Activated T-helper 1 cell treated with anti-CD3 and anti-CD28 coated beads, Interleukin-12 subunit alpha, Interleukin-12 subunit beta, Interleukin-2, Interleukin-4 antibody, amounts not matched to agents 30 ng/mL and 10 ng/mL and 1 ng/mL, durations not matched to agents 14 hours and 24 hours and 36 hours (primary cell): ENCODE measurements at regions not wholly inside any gene's neighbourhood (a gene's known extent, or its start where the extent isn't known, plus 50 kb on each side); places are given as distances from the start of the nearest gene placed in this dataset.

Source experiments
- DNase-seq: peaks from one replicate; pipeline ENCODE4 v3.0.0; 2021; ENCODE audit warnings: low spot score
- H3K27ac Mint-ChIP-seq: one replicate; pipeline ENCODE4 v1.8.0; 2021; ENCODE audit warnings: mild to moderate bottlenecking, mixed read lengths
- H3K27me3 Mint-ChIP-seq: one replicate; pipeline ENCODE4 v1.8.0; 2022; ENCODE audit warnings: mild to moderate bottlenecking, moderate library complexity, mixed read lengths; ENCODE audit not compliant: insufficient read depth
- H3K36me3 Mint-ChIP-seq: one replicate; pipeline ENCODE4 v1.8.0; 2021; ENCODE audit warnings: low read depth, mixed read lengths
- H3K4me1 Mint-ChIP-seq: one replicate; pipeline ENCODE4 v1.8.0; 2021; ENCODE audit warnings: low read depth, mixed read lengths
- H3K4me3 Mint-ChIP-seq: one replicate; pipeline ENCODE4 v1.8.0; 2021; ENCODE audit warnings: mild to moderate bottlenecking, moderate library complexity, mixed read lengths
- H3K9me3 Mint-ChIP-seq: one replicate; pipeline ENCODE4 v1.8.0; 2021; ENCODE audit warnings: mixed read lengths
- intact Hi-C: fragments of 100-400 bp; cut with micrococcal nuclease; formaldehyde crosslinking; loops from one replicate; pipeline ENCODE4 v1.15.1; 2024

GRCh38 chr11:131065435-131066413 lies 149.4 kb upstream of the SNX19 start:
- intact Hi-C loops = no loop called here
- no peak for DNase-seq
- H3K27me3 Mint-ChIP-seq = peaks cover 2% of the 10 kb centered on the region
- H3K9me3 Mint-ChIP-seq = no peaks in the 10 kb centered on the region
- H3K36me3 Mint-ChIP-seq = no peaks in the 10 kb centered on the region
- H3K27ac Mint-ChIP-seq = no peak overlapping the region
- no peaks in the 10 kb centered on the region for H3K4me1 Mint-ChIP-seq
- H3K4me3 Mint-ChIP-seq = no peak overlapping the region

- Mint-ChIP-seq H3K27ac (no peak overlapping the region), H3K27me3 (peaks cover 2% of the 10 kb centered on the region), H3K9me3 (no peaks in the 10 kb centered on the region), H3K4me3 (no peak overlapping the region), H3K4me1 (no peaks in the 10 kb centered on the region), H3K36me3 (no peaks in the 10 kb centered on the region)
- intact Hi-C loops = no loop called here
- DNase-seq = no peak
These were observed 150.3 kb upstream of the SNX19 start for GRCh38 chr11:131066551-131066950.

- no peak for DNase-seq
- Mint-ChIP-seq H3K27me3 (no peaks in the 10 kb centered on the region), H3K4me1 (no peaks in the 10 kb centered on the region), H3K9me3 (no peaks in the 10 kb centered on the region), H3K36me3 (no peaks in the 10 kb centered on the region), H3K4me3 (no peak overlapping the region), H3K27ac (no peak overlapping the region)
- intact Hi-C loops = no loop called here
These were observed 154.1 kb upstream of the SNX19 start for GRCh38 chr11:131070365-131070764.

GRCh38 chr11:131073167-131073566 lies 156.9 kb upstream of the SNX19 start:
- DNase-seq = no peak
- H3K9me3 Mint-ChIP-seq = no peaks in the 10 kb centered on the region

GRCh38 chr11:131074573-131074972 lies 158.3 kb upstream of the SNX19 start:
- H3K4me1 Mint-ChIP-seq = no peaks in the 10 kb centered on the region
- intact Hi-C loops = no loop called here
- H3K27me3 Mint-ChIP-seq = no peaks in the 10 kb centered on the region
- H3K27ac Mint-ChIP-seq = no peak overlapping the region
- H3K4me3 Mint-ChIP-seq = no peak overlapping the region
- H3K9me3 Mint-ChIP-seq = no peaks in the 10 kb centered on the region
- no peak for DNase-seq
- no peaks in the 10 kb centered on the region for H3K36me3 Mint-ChIP-seq

More at GRCh38 chr11:131073167-131073566, 156.9 kb upstream of the SNX19 start:
- Mint-ChIP-seq H3K4me1 (no peaks in the 10 kb centered on the region), H3K27me3 (no peaks in the 10 kb centered on the region), H3K27ac (no peak overlapping the region), H3K36me3 (no peaks in the 10 kb centered on the region), H3K4me3 (no peak overlapping the region)
- intact Hi-C loops = no loop called here

- Mint-ChIP-seq H3K36me3 (no peaks in the 10 kb centered on the region), H3K4me3 (no peak overlapping the region), H3K27ac (no peak overlapping the region), H3K27me3 (no peaks in the 10 kb centered on the region), H3K9me3 (no peaks in the 10 kb centered on the region), H3K4me1 (no peaks in the 10 kb centered on the region)
- intact Hi-C loops = no loop called here
- DNase-seq = no peak
These were observed 161.1 kb upstream of the SNX19 start for GRCh38 chr11:131077340-131077739.

- DNase-seq = no peak
- intact Hi-C loops = no loop called here
- Mint-ChIP-seq H3K4me3 (no peak overlapping the region), H3K27ac (no peak overlapping the region), H3K9me3 (no peaks in the 10 kb centered on the region), H3K4me1 (no peaks in the 10 kb centered on the region), H3K36me3 (no peaks in the 10 kb centered on the region), H3K27me3 (no peaks in the 10 kb centered on the region)
These were observed 162.8 kb upstream of the SNX19 start for GRCh38 chr11:131079036-131079435.

- intact Hi-C loops = no loop called here
- no peak for DNase-seq
- Mint-ChIP-seq H3K27ac (no peak overlapping the region), H3K27me3 (no peaks in the 10 kb centered on the region), H3K4me3 (no peak overlapping the region), H3K4me1 (no peaks in the 10 kb centered on the region), H3K9me3 (peaks cover 8% of the 10 kb centered on the region), H3K36me3 (no peaks in the 10 kb centered on the region)
These were observed 173.5 kb upstream of the SNX19 start for GRCh38 chr11:131089727-131090245.

- no peak overlapping the region for H3K27ac Mint-ChIP-seq
- no peaks in the 10 kb centered on the region for H3K36me3 Mint-ChIP-seq
- DNase-seq = no peak
- no peaks in the 10 kb centered on the region for H3K4me1 Mint-ChIP-seq
- intact Hi-C loops = no loop called here
- no peaks in the 10 kb centered on the region for H3K27me3 Mint-ChIP-seq
- no peak overlapping the region for H3K4me3 Mint-ChIP-seq
- H3K9me3 Mint-ChIP-seq = no peaks in the 10 kb centered on the region
These were observed 176.2 kb upstream of the SNX19 start for GRCh38 chr11:131092469-131092868.

- Mint-ChIP-seq H3K27ac (no peak overlapping the region), H3K9me3 (no peaks in the 10 kb centered on the region), H3K4me3 (no peak overlapping the region), H3K27me3 (no peaks in the 10 kb centered on the region), H3K36me3 (no peaks in the 10 kb centered on the region), H3K4me1 (no peaks in the 10 kb centered on the region)
- no peak for DNase-seq
- intact Hi-C loops = no loop called here
These were observed 178.5 kb upstream of the SNX19 start for GRCh38 chr11:131094827-131095226.

GRCh38 chr11:131095511-131096185 lies 179.4 kb upstream of the SNX19 start:
- peaks cover 2% of the 10 kb centered on the region for H3K27me3 Mint-ChIP-seq
- H3K4me1 Mint-ChIP-seq = no peaks in the 10 kb centered on the region
- no peak overlapping the region for H3K27ac Mint-ChIP-seq
- H3K9me3 Mint-ChIP-seq = no peaks in the 10 kb centered on the region
- no peaks in the 10 kb centered on the region for H3K36me3 Mint-ChIP-seq
- intact Hi-C loops = no loop called here
- no peak for DNase-seq
- H3K4me3 Mint-ChIP-seq = no peak overlapping the region

- intact Hi-C loops = no loop called here
- Mint-ChIP-seq H3K36me3 (no peaks in the 10 kb centered on the region), H3K4me3 (no peak overlapping the region), H3K4me1 (no peaks in the 10 kb centered on the region), H3K9me3 (no peaks in the 10 kb centered on the region), H3K27me3 (peaks cover 2% of the 10 kb centered on the region), H3K27ac (no peak overlapping the region)
- DNase-seq = no peak
These were observed 182.7 kb upstream of the SNX19 start for GRCh38 chr11:131099013-131099412.

- DNase-seq = no peak
- intact Hi-C loops = no loop called here
- no peaks in the 10 kb centered on the region for H3K36me3 Mint-ChIP-seq
- no peaks in the 10 kb centered on the region for H3K9me3 Mint-ChIP-seq
- H3K4me3 Mint-ChIP-seq = no peak overlapping the region
- no peaks in the 10 kb centered on the region for H3K4me1 Mint-ChIP-seq
- peaks cover 2% of the 10 kb centered on the region for H3K27me3 Mint-ChIP-seq
- H3K27ac Mint-ChIP-seq = no peak overlapping the region
These were observed 183.5 kb upstream of the SNX19 start for GRCh38 chr11:131099746-131100145.
